Liver (tissue), 3 donors: ENCODE measurements at regions not wholly inside any gene's neighbourhood (a gene's known extent, or its start where the extent isn't known, plus 50 kb on each side); places are given as distances from the start of the nearest gene placed in this dataset.

Source experiments
- ATF3 ChIP-seq: IDR thresholded peaks from 2 replicates; pipeline ENCODE4 v1.6.1; 2016; ENCODE audit warnings: antibody characterized with exemption
- CTCF ChIP-seq: fragments of 150-350 bp; IDR thresholded peaks from 2 replicates; pipeline ENCODE4 v1.5.1; 2017; ENCODE audit warnings: improper control_type of control experiment, low read depth, low read length; ENCODE audit not compliant: missing input control
- REST ChIP-seq: IDR thresholded peaks from 2 replicates; pipeline ENCODE4 v1.6.1; 2016; ENCODE audit warnings: antibody characterized with exemption, mild to moderate bottlenecking
- donor health status: healthy.
- donor health status: healthy.

- no peak for TF ChIP-seq ATF3
- TF ChIP-seq CTCF, result no peak
- no peak for TF ChIP-seq REST
These were observed 449.4 kb downstream of the TCERG1L start for GRCh38 chr10:130862122-130862521.
